ENCODE measurements at regions not wholly inside any gene's neighbourhood (a gene's known extent, or its start where the extent isn't known, plus 50 kb on each side); places are given as distances from the start of the nearest gene placed in this dataset.

- H3K4me3 ChIP-seq (ENCODE audit: low read depth in 2 of 2, low read length in 2 of 2), result no peak overlapping the region
- BruUV-seq (replicated peaks), result no TSS peak
- no peaks in the 10 kb centered on the region for H3K4me1 ChIP-seq (ENCODE audit: control insufficient read depth, insufficient read depth, low read length)
- H3K27me3 ChIP-seq (ENCODE audit: control insufficient read depth, insufficient read depth, low read length), result no peaks in the 10 kb centered on the region
- no peaks in the 10 kb centered on the region for H3K9me3 ChIP-seq (ENCODE audit: control insufficient read depth, insufficient read depth, low read depth, low read length)
- ChIA-PET POLR2A (no interaction called here), CTCF (no interaction called here)
- no peak for ATAC-seq
- in situ Hi-C loops (cut with HindIII; ENCODE audit: low pct_unique_long_range_greater_than_20kb, low sequenced_read_pairs), result no loop called here
- H3K36me3 ChIP-seq (ENCODE audit: control insufficient read depth, insufficient read depth, low read length), result no peaks in the 10 kb centered on the region
- DNase-seq (ENCODE audit: low read depth, low spot score), result no peak
- H3K27ac ChIP-seq (ENCODE audit: low read length), result no peak overlapping the region
- intact Hi-C loops (cut with micrococcal nuclease; ENCODE audit: unreplicated experiment), result no loop called here
- TF ChIP-seq CTCF (IDR thresholded peaks at IDR 0.05) (no peak), SIN3A (IDR thresholded peaks at IDR 0.05; ENCODE audit: borderline replicate concordance, insufficient read depth, low read depth, low read length) (no peak), POLR2AphosphoS5 (IDR thresholded peaks at IDR 0.05; ENCODE audit: low read depth, low read length) (no peak), TCF7L2 (IDR thresholded peaks at IDR 0.05; ENCODE audit: low read depth, low read length) (no peak), REST (IDR thresholded peaks at IDR 0.05; ENCODE audit: insufficient read depth in 1 of 2, low read depth in 2 of 2, low read length in 1 of 2) (no peak)
Measured at GRCh38 chr16:82311528-82311927, 141.5 kb upstream of the MPHOSPH6 start.

GRCh38 chr16:82302042-82302727 lies 132.2 kb upstream of the MPHOSPH6 start:
- H3K36me3 ChIP-seq (ENCODE audit: control insufficient read depth, insufficient read depth, low read length), result no peaks in the 10 kb centered on the region

More at GRCh38 chr16:82302042-82302727, 132.2 kb upstream of the MPHOSPH6 start:
- H3K9me3 ChIP-seq (ENCODE audit: control insufficient read depth, insufficient read depth, low read depth, low read length), result no peaks in the 10 kb centered on the region
- BruUV-seq (replicated peaks), result no TSS peak
- DNase-seq (ENCODE audit: low read depth, low spot score) (no peak), ATAC-seq (no peak)
- no peak for TF ChIP-seq SIN3A (IDR thresholded peaks at IDR 0.05; ENCODE audit: borderline replicate concordance, insufficient read depth, low read depth, low read length)
- no peak for TF ChIP-seq POLR2AphosphoS5 (IDR thresholded peaks at IDR 0.05; ENCODE audit: low read depth, low read length)
- no peak for TF ChIP-seq TCF7L2 (IDR thresholded peaks at IDR 0.05; ENCODE audit: low read depth, low read length)
- no peak for TF ChIP-seq REST (IDR thresholded peaks at IDR 0.05; ENCODE audit: insufficient read depth in 1 of 2, low read depth in 2 of 2, low read length in 1 of 2)
- TF ChIP-seq CTCF (IDR thresholded peaks at IDR 0.05), result no peak
- intact Hi-C loops (cut with micrococcal nuclease; ENCODE audit: unreplicated experiment), result no loop called here
- ChIA-PET POLR2A (no interaction called here), CTCF (no interaction called here)
- no peaks in the 10 kb centered on the region for H3K27me3 ChIP-seq (ENCODE audit: control insufficient read depth, insufficient read depth, low read length)
- H3K27ac ChIP-seq (ENCODE audit: low read length), result no peak overlapping the region
- in situ Hi-C loops (cut with HindIII; ENCODE audit: low pct_unique_long_range_greater_than_20kb, low sequenced_read_pairs), result no loop called here
- H3K4me3 ChIP-seq (ENCODE audit: low read depth in 2 of 2, low read length in 2 of 2), result no peak overlapping the region
- no peaks in the 10 kb centered on the region for H3K4me1 ChIP-seq (ENCODE audit: control insufficient read depth, insufficient read depth, low read length)
